GM23248 (cell line): ENCODE measurements at regions not wholly inside any gene's neighbourhood (a gene's known extent, or its start where the extent isn't known, plus 50 kb on each side); places are given as distances from the start of the nearest gene placed in this dataset.
"Not testable (repeated sequence)": the region's sequence is repeated elsewhere in the genome, so short reads cannot be mapped to it uniquely, and the experiment has no call there.

Source experiments
- EZH2 ChIP-seq: fragments of 200-600 bp; sonication (generic); IDR thresholded peaks from 2 replicates; pipeline ENCODE4 v1.6.1; 2018; ENCODE audit warnings: antibody characterized with exemption, mild to moderate bottlenecking; ENCODE audit not compliant: insufficient read depth, poor library complexity, severe bottlenecking
- EZH2phosphoT487 ChIP-seq: fragments of 200-600 bp; sonication (generic); IDR thresholded peaks from 2 replicates; pipeline ENCODE4 v1.6.1; 2018; ENCODE audit warnings: antibody characterized with exemption, moderate library complexity, mild to moderate bottlenecking, low read depth; ENCODE audit not compliant: insufficient read depth

DNA sequence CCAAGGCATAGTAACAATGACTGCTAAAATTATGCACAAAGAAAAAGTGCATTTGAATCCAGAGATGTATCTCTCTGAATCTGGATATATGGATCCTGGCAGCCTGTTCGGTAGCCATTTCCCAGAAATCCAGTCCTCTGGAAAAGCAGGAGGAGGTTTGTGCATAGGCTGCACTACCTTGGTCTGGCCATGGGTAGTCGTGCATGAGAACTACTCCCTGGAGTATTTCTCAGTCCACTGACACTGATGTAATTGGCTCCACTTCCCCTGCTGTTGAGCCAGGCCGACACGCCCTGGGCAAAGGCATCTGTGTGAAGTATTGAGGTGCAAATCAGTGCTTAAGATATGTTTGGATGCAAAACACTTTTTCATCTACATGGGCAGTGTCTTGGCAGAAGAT, 2793.8 kb downstream of the RPIA start:
- TF ChIP-seq EZH2phosphoT487, EZH2: not testable (repeated sequence)
